ENCODE measurements at regions not wholly inside any gene's neighbourhood (a gene's known extent, or its start where the extent isn't known, plus 50 kb on each side); places are given as distances from the start of the nearest gene placed in this dataset.
A peak's percentile ranks its signal among the peaks of the same experiment; 100 is the strongest.

DNA sequence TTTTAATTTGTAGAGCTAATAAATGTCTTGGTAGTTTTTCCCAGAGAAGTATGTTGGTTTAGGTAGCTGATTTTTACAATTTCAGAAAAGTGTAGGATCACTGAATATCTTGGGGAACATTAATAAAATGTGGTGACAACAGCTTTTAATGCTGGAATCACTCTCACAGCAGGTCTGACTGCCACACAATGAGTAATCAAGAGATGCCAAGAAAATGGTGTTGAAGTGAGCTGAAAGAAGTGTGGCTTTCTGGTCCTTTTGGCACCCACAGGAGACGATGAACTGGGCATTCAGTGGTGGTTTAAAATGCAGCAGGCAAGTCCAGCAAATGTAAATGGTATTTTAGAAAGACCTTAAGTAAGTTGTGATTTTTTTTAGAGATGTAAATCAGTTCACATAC is 175.8 kb downstream of the CBLN2 start:
- no peak for DNase-seq

DNA sequence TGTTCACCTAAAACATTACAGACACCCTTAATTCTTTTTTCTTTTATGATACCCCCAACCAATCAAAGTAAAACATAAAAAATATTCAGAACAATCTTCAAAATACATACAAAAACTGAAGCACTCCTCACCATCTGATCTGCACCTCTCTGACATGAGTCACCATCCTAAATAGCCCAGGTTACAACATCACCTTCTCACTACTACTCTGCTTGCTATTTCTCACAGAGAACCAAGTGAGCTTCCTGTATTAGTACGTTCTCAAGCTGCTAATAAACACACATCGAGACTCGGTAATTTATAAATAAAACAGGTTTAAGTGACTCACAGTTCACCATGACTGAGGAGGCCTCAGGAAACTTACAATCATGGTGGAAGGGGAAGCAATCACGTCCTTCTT is 183.5 kb downstream of the CBLN2 start:
- no peak for DNase-seq

DNA sequence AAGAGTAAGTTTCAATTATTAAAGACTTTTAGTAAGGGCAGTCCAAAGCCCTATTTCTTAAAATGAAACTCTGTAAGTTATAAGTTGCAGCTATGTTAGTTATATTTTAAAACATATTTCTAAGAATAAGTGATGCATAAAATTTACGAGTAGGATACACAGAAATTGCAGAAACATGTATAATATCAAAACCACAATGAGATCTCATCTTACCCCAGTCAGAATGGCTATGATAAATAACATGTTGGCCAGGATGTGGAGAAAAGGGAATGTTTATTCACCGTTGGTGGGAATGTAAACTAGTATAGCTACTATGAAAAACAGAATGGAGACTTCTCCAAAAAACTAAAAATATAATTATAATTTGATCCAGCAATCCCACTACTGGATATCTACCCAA is 201.2 kb downstream of the CBLN2 start:
- DNase-seq, result no peak

DNA sequence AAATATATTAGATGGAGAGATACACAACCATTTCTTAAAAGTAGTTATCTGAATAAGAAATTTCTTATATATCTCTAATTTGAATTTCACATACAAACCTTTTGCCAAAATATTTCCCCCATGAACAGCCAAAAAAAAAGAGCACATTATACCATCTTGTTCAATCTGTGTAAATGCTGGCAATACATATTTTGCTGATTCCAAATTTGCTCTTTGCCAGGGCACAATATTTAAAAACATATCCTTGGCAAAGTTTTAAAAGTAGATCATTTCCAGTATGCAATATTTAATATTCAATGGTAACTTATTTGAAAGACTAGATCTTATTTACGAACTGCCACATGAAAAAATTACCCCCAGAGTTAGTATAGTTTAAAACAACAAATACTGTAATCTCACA is 204.2 kb downstream of the CBLN2 start:
- no peak for DNase-seq

DNA sequence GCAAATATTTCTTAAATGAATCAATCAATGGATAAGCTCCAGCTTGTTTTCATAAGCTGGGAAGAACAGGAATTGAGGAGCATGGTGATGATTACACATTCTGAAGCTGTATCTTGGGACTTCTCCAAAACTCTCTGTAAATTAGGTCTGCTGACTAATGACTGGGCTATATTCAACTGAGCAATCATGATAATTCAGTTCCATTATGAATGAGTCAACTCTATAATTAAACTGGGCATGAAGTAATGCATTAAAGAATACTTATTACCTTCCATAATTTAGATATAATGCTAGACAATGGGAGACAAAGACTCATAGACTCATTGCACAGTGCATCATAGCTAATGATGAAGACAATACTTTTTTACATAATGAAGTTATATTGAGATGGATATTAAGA is 207.4 kb downstream of the CBLN2 start:
- no peak for DNase-seq

DNA sequence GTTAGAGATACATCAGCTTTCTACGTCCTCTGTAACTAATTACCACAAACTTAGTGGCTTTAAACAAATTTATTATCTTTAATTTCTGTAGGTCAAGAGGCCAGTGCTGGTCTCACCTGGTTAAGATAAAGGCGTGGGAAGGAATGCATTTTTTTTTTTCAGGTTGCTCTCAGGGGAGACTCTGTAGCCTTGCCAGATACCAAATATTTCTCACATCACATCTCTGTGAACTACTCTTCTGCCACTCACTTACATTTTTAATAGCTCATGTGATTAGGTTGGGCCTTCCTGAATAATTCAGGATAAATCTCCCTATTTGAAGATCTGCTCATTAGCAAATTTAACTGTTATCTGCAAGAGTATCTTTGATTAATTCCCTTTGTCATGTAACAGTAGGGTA is 214.6 kb downstream of the CBLN2 start:
- DNase-seq, result no peak

DNA sequence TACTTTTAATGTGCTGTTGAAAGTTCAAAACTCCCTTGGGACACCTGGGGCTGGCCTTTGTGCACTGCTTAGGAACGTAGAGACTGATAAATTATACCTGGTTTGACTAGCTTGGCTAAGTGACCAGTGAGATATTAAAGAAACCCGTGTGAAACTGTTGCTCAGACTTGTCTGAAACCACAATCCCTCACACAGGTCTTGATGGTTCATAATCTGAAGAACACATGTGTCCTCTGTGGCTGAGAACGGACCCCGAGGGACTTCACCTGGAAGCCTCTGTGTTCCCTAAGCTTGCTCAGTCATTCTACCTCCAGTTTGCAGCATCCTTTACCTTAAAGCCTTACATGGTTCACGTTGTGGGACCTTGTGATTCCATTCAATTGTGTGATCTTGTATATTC is 218.8 kb downstream of the CBLN2 start:
- no peak for DNase-seq

DNA sequence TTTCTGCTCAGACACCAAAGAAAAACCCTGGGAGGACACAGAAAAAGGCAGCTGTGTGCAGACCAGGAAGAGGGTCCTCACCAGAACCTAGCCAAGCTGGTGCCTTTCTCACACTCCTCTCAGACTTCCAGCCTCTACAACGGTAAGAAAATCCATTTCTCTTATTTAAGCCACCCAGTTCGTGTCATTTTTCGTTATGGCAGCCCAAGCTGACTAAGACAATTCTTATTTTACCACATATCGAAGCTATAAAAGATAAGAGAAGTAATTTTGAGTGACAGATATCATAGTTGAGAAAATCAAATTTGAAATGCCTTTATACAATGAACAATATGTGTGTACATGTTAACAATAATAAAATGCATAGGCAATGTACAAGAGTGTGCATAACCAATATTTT is 219.5 kb downstream of the CBLN2 start:
- DNase-seq, result no peak

DNA sequence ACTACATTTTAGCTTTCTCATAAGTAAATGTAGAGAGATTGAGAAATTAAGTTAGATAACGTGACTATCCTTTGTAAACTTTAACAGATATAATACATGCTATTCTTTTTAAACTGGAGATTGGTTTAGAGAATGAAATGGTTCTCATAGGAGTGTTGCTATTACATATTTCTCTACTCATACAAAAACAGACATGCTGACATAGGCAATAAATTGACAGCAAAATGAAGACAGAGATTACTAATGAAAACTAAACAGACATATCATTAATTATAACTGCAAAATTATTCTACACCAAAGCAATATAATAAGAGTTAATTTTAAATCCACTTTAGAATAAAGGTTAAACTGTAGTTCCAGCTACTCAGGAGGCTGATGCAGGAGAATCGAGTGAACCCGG is 227.6 kb downstream of the CBLN2 start:
- no peak for DNase-seq

DNA sequence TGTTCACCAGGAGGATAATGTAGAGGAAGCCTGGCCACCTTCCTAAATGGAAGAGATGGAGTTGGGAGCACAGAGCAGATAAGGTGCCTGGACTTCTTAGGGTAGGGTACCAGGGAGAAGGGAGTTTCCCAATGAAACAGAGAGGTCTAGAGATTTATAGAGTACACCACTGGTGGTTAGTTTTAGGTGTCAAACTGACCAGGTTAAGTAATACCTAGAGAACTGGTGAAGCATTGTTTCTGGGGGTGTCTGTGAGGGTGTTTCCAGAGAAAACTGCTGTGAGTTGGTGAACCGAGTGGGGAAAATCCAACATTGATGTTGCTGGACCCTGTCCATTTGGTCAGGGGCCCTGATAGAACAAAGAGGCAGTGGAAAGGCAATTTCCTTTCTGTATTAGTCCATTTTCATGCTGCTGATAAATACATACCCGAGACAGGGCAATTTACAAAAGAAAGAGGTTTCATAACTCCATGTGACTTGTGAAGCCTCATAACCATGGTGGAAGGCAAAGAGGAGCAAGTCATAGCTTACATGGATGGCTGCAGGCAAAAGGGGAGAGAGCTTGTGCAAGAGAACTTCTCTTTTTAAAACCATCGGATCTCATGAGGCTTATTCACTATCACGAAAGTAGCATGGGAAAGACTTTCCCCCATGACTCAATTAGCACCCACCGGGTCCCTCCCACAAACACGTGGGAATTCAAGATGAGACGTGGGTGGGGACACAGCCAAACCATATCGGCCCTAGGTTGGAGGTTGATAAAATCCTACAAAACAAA is 260.8 kb downstream of the CBLN2 start:
- DNase-seq, result no peak

DNA sequence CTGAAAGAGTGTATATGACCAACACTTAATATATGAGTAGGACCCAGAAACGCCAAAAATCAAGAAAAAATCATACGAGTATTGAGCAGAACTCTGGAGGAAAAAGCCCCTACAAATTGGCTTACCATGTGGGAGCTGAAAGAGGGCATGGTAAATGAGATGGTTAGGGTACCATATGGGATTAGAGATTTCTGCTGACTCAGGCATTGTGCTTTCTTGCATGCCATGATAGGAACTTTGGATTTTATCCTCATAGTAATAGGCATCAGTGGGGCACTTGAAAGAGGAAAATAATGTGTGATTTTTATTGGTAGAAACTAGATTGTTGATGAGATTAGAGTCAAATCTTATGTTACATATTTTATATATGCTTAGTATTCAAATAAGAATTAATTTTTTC is 271.1 kb downstream of the CBLN2 start:
- DNase-seq, result no peak

DNA sequence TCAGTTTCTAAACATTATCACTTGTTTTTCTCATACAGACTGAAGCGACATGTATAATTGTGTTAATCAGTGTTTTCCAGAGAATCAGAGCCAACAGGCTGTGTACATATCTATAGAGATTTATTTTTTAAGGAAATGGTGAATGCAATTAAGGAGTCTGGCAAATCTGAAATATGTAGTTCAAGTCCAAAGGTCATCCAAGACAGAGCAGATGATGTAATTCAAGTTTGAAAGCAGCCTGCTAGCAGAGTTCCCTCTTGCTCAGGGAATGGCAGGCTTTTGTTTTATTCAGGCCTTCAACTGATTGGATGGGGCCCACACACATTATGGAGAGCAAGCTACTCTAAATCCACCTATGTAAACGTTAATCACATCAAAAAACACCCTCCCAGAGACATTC is 282.6 kb downstream of the CBLN2 start:
- DNase-seq, result no peak

DNA sequence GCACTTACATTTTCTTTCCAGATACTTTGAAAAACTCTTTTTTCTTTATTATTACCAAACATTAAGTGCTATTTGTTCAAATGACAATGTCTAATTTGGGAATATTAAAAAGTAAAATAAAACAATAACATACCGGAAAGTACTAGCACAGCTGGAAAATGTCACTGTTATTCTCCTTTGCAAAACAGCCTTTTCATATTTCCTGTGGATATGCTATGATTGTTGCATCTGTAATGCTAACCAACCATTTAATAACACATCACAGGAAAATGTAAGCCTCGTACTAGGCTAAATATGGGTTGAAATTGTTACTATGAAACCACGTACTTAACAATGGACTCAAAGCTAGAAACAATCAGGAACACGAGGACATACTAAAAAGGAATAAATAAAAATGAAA is 298.1 kb downstream of the CBLN2 start:
- DNase-seq, result no peak

DNA sequence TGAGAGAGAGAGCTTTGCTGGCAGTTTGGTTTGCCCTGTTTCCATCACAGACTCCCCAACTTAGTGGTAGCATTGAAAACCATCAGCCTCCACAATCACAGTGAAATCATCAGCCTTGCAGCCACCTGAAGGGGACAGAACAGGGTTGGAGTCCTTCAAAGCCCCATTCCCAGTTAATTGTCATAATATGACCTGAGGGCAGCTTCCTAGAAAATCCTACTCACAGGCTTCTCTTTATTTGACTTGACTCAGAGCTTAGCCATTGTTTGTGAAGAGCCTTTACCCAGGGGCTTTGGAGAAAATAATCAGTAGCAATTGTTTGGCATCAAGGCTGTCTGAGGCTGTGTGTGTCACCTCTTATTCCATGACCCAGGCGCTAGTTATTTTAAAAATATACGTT is 308.7 kb downstream of the CBLN2 start:
- no peak for DNase-seq

DNA sequence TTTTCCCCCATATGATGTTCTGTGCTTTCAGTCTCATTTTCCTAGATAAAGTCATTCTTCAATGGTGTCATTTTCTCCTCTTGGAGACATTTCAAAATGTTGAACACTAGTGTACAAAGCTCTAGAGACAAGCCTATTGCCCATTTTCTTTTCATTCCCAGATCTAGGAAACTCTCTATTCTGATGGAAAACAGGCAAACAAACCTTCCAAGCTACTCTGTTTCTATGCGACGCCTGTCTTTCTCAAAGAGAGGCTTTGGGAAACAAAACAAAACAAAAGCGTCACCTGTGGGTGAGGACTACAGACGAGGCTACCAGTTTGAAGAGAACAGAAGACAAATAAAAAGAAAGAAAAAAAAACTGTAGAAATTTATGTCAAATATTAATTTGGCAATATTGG is 311.0 kb downstream of the CBLN2 start:
- no peak for DNase-seq

DNA sequence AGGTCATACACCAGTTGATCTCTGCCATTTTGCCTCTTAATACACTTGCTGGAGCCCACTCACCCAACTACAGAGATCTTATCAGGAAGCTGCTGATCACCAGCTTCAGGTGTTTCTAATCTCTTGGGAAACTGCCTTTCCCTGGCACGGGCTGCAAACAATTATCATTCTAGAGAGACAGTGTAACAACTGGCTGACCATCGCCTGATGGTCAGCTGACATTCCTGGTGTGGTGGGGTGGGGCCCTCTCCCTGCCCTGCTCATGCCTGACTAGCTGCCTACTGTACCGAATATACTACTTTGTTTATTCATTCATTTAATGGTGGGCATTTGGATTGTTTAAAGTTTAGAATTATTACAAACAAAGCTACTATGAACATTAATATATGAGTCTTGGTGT is 311.5 kb downstream of the CBLN2 start:
- DNase-seq, result no peak

DNA sequence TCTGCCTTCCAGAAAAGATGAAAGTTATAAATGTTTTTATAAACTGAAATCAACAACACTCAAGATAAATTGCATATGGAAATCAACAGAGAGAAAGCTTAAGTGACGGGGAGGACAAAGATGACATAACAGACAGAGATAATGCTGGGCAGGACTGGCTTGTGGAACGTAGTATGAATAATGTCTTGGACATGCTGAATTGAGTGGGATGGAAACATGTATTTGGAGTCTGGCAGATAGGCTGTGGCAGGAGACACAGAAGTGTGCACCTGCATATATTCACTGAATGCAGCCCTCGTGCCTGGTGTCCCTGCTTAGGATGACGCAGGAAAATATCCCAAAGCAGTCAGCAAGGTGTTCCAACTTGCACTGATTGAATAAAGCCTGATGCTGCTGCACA is 318.2 kb downstream of the CBLN2 start:
- DNase-seq, result no peak

DNA sequence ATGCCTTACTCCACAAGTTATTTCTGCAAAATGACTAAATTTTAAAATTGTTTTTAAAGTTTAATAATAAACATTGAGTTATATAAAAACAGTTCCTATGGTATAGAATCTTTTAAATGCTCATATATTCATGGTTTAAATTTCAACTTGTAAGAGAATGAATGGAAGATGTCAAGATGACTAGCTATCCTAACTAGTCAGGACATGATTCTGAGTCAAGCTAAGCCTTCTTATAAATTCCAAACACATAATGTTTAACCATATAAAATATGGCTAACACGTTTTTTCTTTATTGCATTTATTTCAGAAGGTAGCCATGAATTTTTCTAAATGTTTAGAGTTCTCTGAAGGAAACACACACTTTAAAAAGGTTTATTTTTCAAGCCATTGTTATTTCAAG is 320.4 kb downstream of the CBLN2 start:
- DNase-seq, result no peak

DNA sequence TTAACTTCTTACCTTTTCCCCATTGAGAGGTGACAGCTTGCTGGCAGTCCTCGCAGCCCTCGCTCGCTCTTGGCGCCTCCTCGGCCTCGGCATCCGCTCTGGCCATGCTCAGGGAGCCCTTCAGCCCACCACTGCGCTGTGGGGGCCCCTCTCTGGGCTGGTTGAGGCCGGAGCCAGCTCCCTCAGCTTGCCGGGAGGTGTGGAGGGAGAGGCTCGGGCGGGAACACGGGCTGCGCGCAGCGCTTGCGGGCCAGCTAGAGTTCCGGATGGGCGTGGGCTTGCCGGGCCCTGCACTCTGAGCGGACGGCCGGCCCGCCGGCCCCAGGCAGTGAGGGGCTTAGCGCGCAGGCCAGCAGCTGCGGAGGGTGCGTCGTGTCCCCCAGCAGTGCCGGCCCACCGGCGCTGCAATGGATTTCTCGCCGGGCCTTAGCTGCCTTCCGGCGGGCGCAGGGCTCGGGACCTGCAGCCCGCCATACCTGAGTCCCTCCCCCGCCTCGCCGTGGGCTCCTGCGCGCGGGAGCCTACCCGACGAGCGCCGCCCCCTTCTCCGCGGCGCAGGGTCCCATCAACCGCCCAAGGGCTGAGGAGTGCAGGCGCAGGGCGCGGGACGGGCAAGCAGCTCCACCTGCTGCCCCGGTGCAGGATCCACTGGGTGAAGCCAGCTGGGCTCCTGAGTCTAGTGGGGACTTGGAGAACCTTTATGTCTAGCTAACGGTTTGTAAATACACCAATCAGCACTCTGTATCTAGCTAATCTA is 335.0 kb downstream of the CBLN2 start:
- no peak for DNase-seq

DNA sequence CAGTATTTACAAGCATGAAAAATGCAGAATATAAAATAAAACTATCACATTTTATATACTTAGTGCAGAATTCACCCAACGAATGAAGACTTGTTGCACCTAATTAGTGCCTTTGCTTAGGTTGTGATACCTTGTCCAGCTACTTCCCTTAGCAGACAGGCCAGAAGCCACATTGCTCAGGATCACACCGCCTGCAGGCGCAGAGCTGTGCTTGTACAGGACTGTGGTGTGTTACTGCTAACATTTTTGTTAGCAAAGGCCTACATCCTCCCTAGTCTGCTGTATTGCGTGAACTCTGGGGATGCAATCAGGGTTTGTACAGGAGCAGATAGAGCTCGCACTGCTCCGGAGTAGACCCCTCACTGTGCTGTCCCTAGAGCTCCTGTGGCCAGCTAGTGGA is 336.9 kb downstream of the CBLN2 start:
- no peak for DNase-seq

DNA sequence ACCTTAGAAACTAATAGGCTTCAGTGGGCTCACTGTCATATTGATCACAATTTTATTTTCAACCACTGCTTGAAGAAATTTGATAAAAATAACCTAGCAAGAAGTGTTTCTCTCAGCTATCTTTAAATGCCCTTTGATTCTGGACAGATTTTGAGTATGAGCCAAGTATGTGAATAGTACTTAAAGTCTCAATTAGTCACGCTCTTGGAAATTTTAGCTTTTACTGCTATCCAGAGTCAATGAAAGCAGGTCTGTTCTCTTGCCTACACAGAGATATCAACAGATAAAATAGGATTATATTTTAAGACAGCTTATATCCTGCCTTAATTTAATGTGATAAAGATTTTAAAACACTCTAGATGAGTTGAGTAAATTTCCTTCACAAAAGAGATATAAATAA is 337.3 kb downstream of the CBLN2 start:
- no peak for DNase-seq

DNA sequence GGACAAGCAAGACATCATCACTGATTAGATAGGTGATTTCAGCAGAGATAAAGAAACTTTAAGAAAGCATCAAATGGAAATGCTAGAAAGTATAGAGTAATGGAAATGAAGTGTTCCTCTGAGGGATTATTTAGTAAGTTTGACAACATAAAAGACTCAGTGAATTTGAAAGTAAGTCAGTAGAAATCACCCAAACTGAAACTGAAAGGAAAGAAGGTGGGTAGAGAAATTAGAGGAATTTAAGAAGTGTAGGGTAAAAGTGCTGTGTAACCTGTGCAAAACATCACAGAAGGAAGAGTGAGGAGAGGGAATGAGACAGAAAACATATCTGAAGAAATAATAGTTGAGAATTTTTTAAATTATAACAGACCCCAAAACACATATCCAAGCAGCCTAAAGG is 343.1 kb downstream of the CBLN2 start:
- no peak for DNase-seq

DNA sequence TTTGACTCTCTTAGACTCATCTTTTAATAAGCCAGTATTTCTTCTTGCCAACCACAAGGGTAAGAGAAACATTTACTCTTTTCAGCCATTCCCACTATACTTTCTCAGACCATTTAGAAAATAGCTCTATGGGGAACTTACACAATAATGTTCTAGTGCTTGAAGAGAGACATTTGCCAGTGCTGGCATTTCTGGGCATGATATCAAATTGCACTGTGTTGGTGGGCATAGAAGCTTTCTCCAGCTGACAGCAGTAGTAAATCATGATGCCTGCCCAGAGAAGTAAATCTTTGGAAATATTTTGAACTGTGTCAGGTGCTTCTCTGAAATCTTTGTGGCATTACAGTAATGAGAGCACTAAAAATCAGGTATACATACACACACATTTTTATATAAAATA is 346.6 kb downstream of the CBLN2 start:
- peak in 17 of 58 donors; percentile 0 to 36 (median 4) for DNase-seq

Measured in anterior cingulate cortex (tissue), 58 donors.